Cardiac fibroblast (primary cell): ENCODE measurements at regions not wholly inside any gene's neighbourhood (a gene's known extent, or its start where the extent isn't known, plus 50 kb on each side); places are given as distances from the start of the nearest gene placed in this dataset.
A peak's percentile ranks its signal among the peaks of the same experiment; 100 is the strongest.

Source experiments
- DNase-seq, 2 donors: peaks; one replicate each; pipeline versions ENCODE4 v3.0.0 to v3.0.0-alpha.2; 2010; ENCODE audit warnings: low read depth in 2 of 2
- H3K4me3 ChIP-seq, 2 donors: replicated peaks in 1 of 2; 1 replicate in 1 of 2; 2 replicates in 1 of 2; pipeline ENCODE4 v1.5.1; 2011; ENCODE audit warnings: low read depth in 2 of 2, low read length in 2 of 2, mild to moderate bottlenecking in 2 of 2, moderate library complexity in 1 of 2
- TF ChIP-seq, protein P1 (sequence below): IDR thresholded peaks from one replicate; pipeline ENCODE4 v1.5.1; 2011; ENCODE audit warnings: low read depth, mild to moderate bottlenecking, low read length, inconsistent platforms

DNA sequence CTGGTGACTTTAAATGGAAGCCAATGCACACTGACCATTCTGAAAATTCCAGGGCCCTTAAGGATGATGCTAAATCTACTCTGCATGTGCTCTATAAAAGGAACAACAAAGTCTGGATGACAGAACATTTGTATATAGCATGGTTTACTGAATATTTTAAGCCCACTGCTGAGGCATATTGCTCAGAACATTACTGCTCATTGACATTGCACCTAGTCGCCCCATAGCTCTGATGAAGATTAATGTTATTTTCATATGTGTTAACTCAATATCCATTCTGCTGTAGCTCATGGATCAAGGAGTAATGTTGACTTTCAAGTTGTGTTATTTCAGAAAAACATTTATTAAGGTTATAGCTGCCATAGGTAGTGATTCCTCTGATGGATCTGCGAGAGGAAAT is 827.5 kb upstream of the CHAC2 start:
- H3K4me3 ChIP-seq = no peak overlapping the region
- DNase-seq = no peak
- TF ChIP-seq, protein P1, sequence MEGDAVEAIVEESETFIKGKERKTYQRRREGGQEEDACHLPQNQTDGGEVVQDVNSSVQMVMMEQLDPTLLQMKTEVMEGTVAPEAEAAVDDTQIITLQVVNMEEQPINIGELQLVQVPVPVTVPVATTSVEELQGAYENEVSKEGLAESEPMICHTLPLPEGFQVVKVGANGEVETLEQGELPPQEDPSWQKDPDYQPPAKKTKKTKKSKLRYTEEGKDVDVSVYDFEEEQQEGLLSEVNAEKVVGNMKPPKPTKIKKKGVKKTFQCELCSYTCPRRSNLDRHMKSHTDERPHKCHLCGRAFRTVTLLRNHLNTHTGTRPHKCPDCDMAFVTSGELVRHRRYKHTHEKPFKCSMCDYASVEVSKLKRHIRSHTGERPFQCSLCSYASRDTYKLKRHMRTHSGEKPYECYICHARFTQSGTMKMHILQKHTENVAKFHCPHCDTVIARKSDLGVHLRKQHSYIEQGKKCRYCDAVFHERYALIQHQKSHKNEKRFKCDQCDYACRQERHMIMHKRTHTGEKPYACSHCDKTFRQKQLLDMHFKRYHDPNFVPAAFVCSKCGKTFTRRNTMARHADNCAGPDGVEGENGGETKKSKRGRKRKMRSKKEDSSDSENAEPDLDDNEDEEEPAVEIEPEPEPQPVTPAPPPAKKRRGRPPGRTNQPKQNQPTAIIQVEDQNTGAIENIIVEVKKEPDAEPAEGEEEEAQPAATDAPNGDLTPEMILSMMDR = no peak

DNA sequence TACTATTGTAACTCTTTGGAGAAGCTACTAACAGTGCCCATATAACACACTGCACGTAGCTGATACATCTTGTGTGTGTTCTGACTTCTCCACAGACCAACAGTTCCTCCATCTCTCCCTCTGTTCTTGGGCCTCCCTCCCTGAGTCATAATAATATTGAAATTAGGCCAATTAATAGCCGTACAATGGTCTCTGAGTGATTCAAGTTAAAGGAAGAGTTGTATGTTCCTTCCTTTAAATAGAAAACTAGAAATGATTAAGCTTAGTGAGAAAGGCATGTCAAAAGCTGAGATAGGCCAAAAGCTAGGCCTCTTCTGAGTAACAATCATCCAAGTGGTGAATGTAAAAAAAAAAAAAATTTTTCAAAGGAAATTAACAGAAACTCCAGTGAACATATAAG is 828.4 kb upstream of the CHAC2 start:
- TF ChIP-seq, protein P1 = no peak

DNA sequence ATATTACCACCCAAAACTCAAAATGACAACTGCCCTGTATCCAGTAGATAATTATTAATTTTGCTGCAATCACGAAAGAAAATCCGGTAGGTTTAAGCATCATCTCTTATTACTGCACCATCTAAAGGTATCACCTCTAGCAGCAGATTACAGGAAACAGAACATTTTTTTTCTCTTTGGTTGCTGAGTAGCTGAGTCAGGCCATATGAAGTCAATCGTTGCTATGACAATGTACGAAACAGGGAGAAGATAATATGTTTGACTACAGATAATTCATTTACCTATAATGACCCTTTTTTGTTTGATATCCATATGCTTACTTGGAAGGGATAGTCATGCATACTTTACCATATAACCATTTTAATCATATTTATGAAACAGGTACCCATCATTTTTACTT is 831.6 kb upstream of the CHAC2 start:
- H3K4me3 ChIP-seq = no peak overlapping the region
- TF ChIP-seq, protein P1 = no peak
- peak in 1 of 2 donors; percentile 5 for DNase-seq

More for the DNA sequence above, 828.4 kb upstream of the CHAC2 start:
- DNase-seq = no peak
- no peak overlapping the region for H3K4me3 ChIP-seq

DNA sequence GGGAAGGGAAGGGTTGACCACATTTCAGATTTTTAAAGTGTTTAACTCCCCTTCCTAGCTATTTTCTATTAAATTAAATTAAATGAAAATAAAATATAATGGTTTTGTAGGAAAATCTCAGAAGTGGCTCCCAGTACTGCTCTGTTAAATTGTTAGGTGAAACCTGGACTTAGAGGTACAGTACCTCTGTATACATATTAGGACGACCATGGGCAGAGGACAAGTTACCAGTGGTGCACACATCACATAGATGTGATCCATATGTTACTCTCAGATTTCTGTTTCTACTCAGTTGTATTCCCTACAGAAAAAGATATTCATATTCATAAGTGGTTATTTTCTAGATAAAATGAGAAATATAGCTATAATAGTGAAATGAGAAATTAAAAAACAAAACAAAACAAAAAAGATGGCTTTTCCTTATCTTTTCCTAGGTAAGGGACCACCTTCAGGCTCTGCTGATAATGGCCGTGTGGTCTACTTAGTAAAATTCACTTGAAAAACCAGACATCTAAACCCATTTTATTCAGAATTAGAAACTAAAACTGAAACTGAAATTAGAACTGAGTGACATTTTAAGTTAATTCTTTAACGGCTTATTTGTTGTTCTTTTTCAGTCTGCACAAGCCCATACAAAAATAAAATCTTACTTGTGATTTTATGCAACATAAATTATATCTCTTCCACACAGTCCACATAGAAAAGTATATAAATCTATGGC is 832.5 kb upstream of the CHAC2 start:
- no peak overlapping the region for H3K4me3 ChIP-seq
- no peak for DNase-seq
- TF ChIP-seq, protein P1 = no peak

DNA sequence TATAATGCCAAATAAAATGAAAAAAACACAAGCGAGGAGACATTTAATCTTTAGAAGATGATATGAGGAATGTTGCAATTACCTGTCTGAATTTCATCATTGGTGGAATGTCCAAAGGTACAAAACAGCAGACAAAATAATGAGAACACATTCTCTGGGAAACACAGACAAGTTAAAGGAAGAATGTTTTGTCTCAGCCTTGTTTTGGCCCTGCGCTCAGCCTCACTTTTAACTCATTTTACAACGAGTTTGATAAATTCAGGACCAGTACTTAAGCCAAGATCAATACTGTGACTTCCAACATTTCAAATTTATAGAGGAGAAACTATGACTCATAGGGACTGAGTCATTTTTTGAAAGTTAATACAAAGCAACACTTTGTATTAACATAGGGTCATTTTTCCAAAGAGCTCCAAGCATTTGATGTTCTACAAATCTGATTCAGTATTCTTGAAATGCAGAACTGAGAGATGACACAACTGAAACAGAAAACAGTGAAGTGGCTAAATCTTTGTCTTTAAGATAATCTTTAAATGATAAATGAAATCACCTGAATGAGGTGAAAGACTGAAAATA is 833.2 kb upstream of the CHAC2 start:
- DNase-seq = peak; percentile 47 to 73

DNA sequence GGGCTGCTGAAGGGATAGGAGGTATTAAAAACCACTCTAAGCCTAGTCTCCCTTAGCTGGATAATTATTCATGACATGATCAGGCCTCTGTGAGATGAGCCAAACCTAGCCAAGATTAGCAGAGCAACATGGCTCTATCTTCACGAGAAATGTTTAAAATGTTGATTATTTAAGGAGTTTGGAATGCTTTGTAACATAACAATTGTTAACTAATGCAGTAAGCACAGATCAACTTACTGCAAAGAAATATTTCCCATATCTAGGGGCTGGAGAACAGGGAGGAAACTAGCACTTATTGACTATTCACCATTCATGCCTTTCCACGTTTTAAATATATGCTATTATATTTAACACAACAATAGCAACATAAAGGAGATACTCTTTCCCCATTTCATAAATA is 833.7 kb upstream of the CHAC2 start:
- DNase-seq = peak; percentile 10
- TF ChIP-seq, protein P1 = no peak
- H3K4me3 ChIP-seq = no peak overlapping the region

More for the DNA sequence above, 833.2 kb upstream of the CHAC2 start:
- no peak overlapping the region for H3K4me3 ChIP-seq
- TF ChIP-seq, protein P1 = no peak
